Activated naive CD8-positive, alpha-beta T cell treated with anti-CD3 and anti-CD28 coated beads, Interleukin-2, amount 50 U/mL, for 24 hours (primary cell): ENCODE measurements at regions not wholly inside any gene's neighbourhood (a gene's known extent, or its start where the extent isn't known, plus 50 kb on each side); places are given as distances from the start of the nearest gene placed in this dataset.

Experiments
- ATAC-seq: fragments of 150-1000 bp; cut with Tn5 transposase; one replicate; pipeline ENCODE4 v1.10.0; 2021
- DNase-seq: peaks from one replicate; pipeline ENCODE4 v3.0.0; 2021
- H3K27ac Mint-ChIP-seq: one replicate; pipeline ENCODE4 v1.8.0; 2021; ENCODE audit warnings: mild to moderate bottlenecking, mixed read lengths
- H3K27me3 Mint-ChIP-seq: one replicate; pipeline ENCODE4 v1.8.0; 2021; ENCODE audit warnings: mixed read lengths
- H3K36me3 Mint-ChIP-seq: one replicate; pipeline ENCODE4 v1.8.0; 2021; ENCODE audit warnings: low read depth, mixed read lengths
- H3K4me1 Mint-ChIP-seq: one replicate; pipeline ENCODE4 v1.8.0; 2021; ENCODE audit warnings: mixed read lengths
- H3K4me3 Mint-ChIP-seq: one replicate; pipeline ENCODE4 v1.8.0; 2021; ENCODE audit warnings: mild to moderate bottlenecking, moderate library complexity, mixed read lengths
- H3K9me3 Mint-ChIP-seq: one replicate; pipeline ENCODE4 v1.8.0; 2021; ENCODE audit warnings: mixed read lengths

DNA sequence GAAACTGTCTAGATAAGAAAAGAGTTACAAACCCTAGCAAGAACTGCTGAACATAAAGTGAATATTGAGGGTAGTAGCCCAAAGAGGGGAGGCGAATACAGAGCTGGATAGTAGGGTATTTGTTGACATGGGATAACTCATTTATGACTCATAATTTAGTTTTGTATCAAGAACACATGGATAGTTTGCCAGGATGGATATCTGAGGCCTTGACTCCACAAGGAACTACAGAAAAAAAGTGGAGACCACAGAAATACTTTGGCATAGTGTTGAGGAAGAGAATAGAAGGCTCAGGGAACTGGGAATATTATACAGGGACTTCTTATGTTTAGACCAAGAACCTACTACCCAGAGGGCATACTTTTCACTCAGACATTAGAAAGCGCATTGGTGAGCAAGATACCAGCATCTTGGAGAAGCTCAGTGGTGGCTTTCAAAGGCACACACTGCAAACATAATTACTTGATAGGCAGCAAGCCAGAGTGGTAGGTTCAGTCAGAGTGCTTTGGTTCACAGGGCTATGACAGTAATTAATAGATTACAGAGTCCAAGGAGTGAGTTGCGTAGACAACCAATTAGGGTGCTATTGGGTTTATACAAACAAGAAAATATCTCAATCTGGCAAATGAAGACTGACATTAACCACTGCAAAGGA is 51.9 kb upstream of the ZBTB7C start:
- Mint-ChIP-seq H3K4me1 (peaks cover 12% of the 10 kb centered on the region), H3K4me3 (no peak overlapping the region), H3K9me3 (no peaks in the 10 kb centered on the region), H3K27me3 (peaks cover 47% of the 10 kb centered on the region), H3K36me3 (no peaks in the 10 kb centered on the region), H3K27ac (no peak overlapping the region)
- ATAC-seq (no peak), DNase-seq (no peak)

DNA sequence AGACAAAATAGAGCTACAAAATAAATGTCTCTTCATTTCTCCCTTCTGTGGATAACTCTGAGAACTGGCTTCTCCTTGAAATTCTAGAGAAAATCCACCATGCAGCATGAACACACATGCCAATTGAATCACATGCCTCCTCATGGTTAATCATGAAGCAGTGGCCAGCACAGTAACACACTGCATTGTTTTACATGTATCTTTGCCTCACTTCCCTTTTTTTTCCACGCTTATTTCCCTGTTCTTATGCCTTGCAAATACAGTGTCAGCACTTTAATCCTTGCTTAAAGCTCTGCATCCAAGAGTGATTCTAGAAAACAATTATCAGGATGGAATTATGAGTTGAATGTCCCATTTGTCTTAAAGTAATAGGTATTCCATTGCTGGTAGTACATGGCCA is 50.3 kb upstream of the ZBTB7C start:
- Mint-ChIP-seq H3K27me3 (peaks cover 48% of the 10 kb centered on the region), H3K4me1 (peaks cover 19% of the 10 kb centered on the region), H3K36me3 (no peaks in the 10 kb centered on the region)

DNA sequence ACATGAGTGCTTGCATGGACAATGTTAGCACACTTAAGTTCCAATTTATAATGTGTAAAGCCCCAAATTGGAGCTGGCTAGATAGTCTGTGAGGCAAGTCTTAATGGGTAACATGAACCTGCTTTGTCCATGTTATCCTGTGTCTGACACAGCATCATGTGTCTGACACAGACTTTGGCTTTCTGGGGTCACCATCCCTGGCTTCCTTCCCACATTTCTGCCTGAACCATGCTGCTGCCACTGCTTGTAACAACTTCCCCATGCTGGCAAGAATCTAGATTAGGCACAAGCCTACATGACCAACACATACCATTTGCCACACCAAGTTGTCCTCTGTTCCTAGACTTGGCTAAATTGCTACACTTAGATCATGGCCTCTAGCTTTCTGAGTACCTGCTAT is 49.8 kb upstream of the ZBTB7C start:
- DNase-seq (no peak), ATAC-seq (no peak)
- H3K27me3 Mint-ChIP-seq, result peaks cover 53% of the 10 kb centered on the region
- H3K27ac Mint-ChIP-seq, result no peak overlapping the region
- no peaks in the 10 kb centered on the region for H3K9me3 Mint-ChIP-seq
- H3K4me1 Mint-ChIP-seq, result peaks cover 19% of the 10 kb centered on the region
- no peak overlapping the region for H3K4me3 Mint-ChIP-seq
- H3K36me3 Mint-ChIP-seq, result no peaks in the 10 kb centered on the region

More for the DNA sequence above, 50.3 kb upstream of the ZBTB7C start:
- Mint-ChIP-seq H3K4me3 (no peak overlapping the region), H3K9me3 (no peaks in the 10 kb centered on the region), H3K27ac (no peak overlapping the region)
- no peak for ATAC-seq
- no peak for DNase-seq
